ENCODE measurements at regions not wholly inside any gene's neighbourhood (a gene's known extent, or its start where the extent isn't known, plus 50 kb on each side); places are given as distances from the start of the nearest gene placed in this dataset.

- Histone ChIP-seq H3K36me3 (ENCODE audit: low read length) (no peaks in the 10 kb centered on the region), H2AFZ (ENCODE audit: low read depth, low read length, severe bottlenecking) (no peak overlapping the region), H3K27me3 (ENCODE audit: low read length) (no peaks in the 10 kb centered on the region), H3K9me3 (ENCODE audit: insufficient read depth, low read length) (no peaks in the 10 kb centered on the region), H3K9ac (ENCODE audit: low read length) (no peak overlapping the region), H3K4me3 (ENCODE audit: insufficient read depth, low read length, poor library complexity, severe bottlenecking) (no peak overlapping the region), H3K4me2 (ENCODE audit: low read depth, low read length, poor library complexity, severe bottlenecking) (no peak overlapping the region), H4K20me1 (ENCODE audit: low read depth, low read length) (no peaks in the 10 kb centered on the region), H3K79me2 (ENCODE audit: insufficient read depth, low read length) (no peaks in the 10 kb centered on the region), H3F3A (ENCODE audit: insufficient read depth) (no peaks in the 10 kb centered on the region), H3K27ac (ENCODE audit: low read depth, low read length) (no peak overlapping the region), H3K9me2 (replicated peaks; ENCODE audit: insufficient read depth, low read length) (no peaks in the 10 kb centered on the region)
- TF ChIP-seq CTCF (IDR thresholded peaks at IDR 0.05; ENCODE audit: insufficient read depth, low read length, poor library complexity, severe bottlenecking) (no peak), EZH2phosphoT487 (conservative IDR thresholded peaks at IDR 0.05; ENCODE audit: low read length) (no peak)
Measured at GRCh38 chr4:154010371-154010770, 221.5 kb upstream of the SFRP2 start.

- Histone ChIP-seq H3K36me3 (ENCODE audit: low read length) (no peaks in the 10 kb centered on the region), H3K27me3 (ENCODE audit: low read length) (no peaks in the 10 kb centered on the region), H3K4me3 (ENCODE audit: insufficient read depth, low read length, poor library complexity, severe bottlenecking) (no peak overlapping the region), H3K79me2 (ENCODE audit: insufficient read depth, low read length) (no peaks in the 10 kb centered on the region), H3K9me3 (ENCODE audit: insufficient read depth, low read length) (no peaks in the 10 kb centered on the region), H3K9me2 (replicated peaks; ENCODE audit: insufficient read depth, low read length) (no peaks in the 10 kb centered on the region), H2AFZ (ENCODE audit: low read depth, low read length, severe bottlenecking) (no peak overlapping the region), H3K27ac (ENCODE audit: low read depth, low read length) (no peak overlapping the region), H3K9ac (ENCODE audit: low read length) (no peak overlapping the region), H4K20me1 (ENCODE audit: low read depth, low read length) (no peaks in the 10 kb centered on the region), H3K4me2 (ENCODE audit: low read depth, low read length, poor library complexity, severe bottlenecking) (no peak overlapping the region), H3F3A (ENCODE audit: insufficient read depth) (no peaks in the 10 kb centered on the region)
- TF ChIP-seq EZH2phosphoT487 (conservative IDR thresholded peaks at IDR 0.05; ENCODE audit: low read length), result no peak
- no peak for TF ChIP-seq CTCF (IDR thresholded peaks at IDR 0.05; ENCODE audit: insufficient read depth, low read length, poor library complexity, severe bottlenecking)
Measured at GRCh38 chr4:154009788-154010187, 220.9 kb upstream of the SFRP2 start.

GRCh38 chr4:154009191-154009590, 220.3 kb upstream of the SFRP2 start:
- Histone ChIP-seq H3K9me2 (replicated peaks; ENCODE audit: insufficient read depth, low read length) (no peaks in the 10 kb centered on the region), H4K20me1 (ENCODE audit: low read depth, low read length) (no peaks in the 10 kb centered on the region), H3K36me3 (ENCODE audit: low read length) (no peaks in the 10 kb centered on the region), H2AFZ (ENCODE audit: low read depth, low read length, severe bottlenecking) (no peak overlapping the region), H3K4me3 (ENCODE audit: insufficient read depth, low read length, poor library complexity, severe bottlenecking) (no peak overlapping the region), H3F3A (ENCODE audit: insufficient read depth) (no peaks in the 10 kb centered on the region), H3K4me2 (ENCODE audit: low read depth, low read length, poor library complexity, severe bottlenecking) (no peak overlapping the region), H3K9me3 (ENCODE audit: insufficient read depth, low read length) (no peaks in the 10 kb centered on the region), H3K79me2 (ENCODE audit: insufficient read depth, low read length) (no peaks in the 10 kb centered on the region), H3K9ac (ENCODE audit: low read length) (no peak overlapping the region), H3K27me3 (ENCODE audit: low read length) (no peaks in the 10 kb centered on the region), H3K27ac (ENCODE audit: low read depth, low read length) (no peak overlapping the region)
- no peak for TF ChIP-seq EZH2phosphoT487 (conservative IDR thresholded peaks at IDR 0.05; ENCODE audit: low read length)
- TF ChIP-seq CTCF (IDR thresholded peaks at IDR 0.05; ENCODE audit: insufficient read depth, low read length, poor library complexity, severe bottlenecking), result no peak

- no peaks in the 10 kb centered on the region for H3K36me3 ChIP-seq (ENCODE audit: low read length)
- H3K4me2 ChIP-seq (ENCODE audit: low read depth, low read length, poor library complexity, severe bottlenecking), result no peak overlapping the region
- TF ChIP-seq CTCF (IDR thresholded peaks at IDR 0.05; ENCODE audit: insufficient read depth, low read length, poor library complexity, severe bottlenecking), result no peak
- no peak overlapping the region for H3K4me3 ChIP-seq (ENCODE audit: insufficient read depth, low read length, poor library complexity, severe bottlenecking)
- no peaks in the 10 kb centered on the region for H3K27me3 ChIP-seq (ENCODE audit: low read length)
- no peaks in the 10 kb centered on the region for H3K9me3 ChIP-seq (ENCODE audit: insufficient read depth, low read length)
- H3F3A ChIP-seq (ENCODE audit: insufficient read depth), result no peaks in the 10 kb centered on the region
- H3K27ac ChIP-seq (ENCODE audit: low read depth, low read length), result no peak overlapping the region
- no peak overlapping the region for H3K9ac ChIP-seq (ENCODE audit: low read length)
- no peaks in the 10 kb centered on the region for H4K20me1 ChIP-seq (ENCODE audit: low read depth, low read length)
- H2AFZ ChIP-seq (ENCODE audit: low read depth, low read length, severe bottlenecking), result no peak overlapping the region
- H3K79me2 ChIP-seq (ENCODE audit: insufficient read depth, low read length), result no peaks in the 10 kb centered on the region
- no peaks in the 10 kb centered on the region for H3K9me2 ChIP-seq (replicated peaks; ENCODE audit: insufficient read depth, low read length)
Measured at GRCh38 chr4:154005171-154005520, 216.3 kb upstream of the SFRP2 start.
